C4-2B (cell line): ENCODE measurements at regions not wholly inside any gene's neighbourhood (a gene's known extent, or its start where the extent isn't known, plus 50 kb on each side); places are given as distances from the start of the nearest gene placed in this dataset.

Source experiments
- ZFX ChIP-seq: fragments of 450-650 bp; IDR thresholded peaks from 2 replicates; pipeline ENCODE4 v1.6.1; 2017
- TF ChIP-seq, protein P1 (sequence below): fragments of 450-650 bp; conservative IDR thresholded peaks from 2 replicates; pipeline ENCODE4 v1.5.1; 2017; ENCODE audit warnings: mild to moderate bottlenecking

DNA sequence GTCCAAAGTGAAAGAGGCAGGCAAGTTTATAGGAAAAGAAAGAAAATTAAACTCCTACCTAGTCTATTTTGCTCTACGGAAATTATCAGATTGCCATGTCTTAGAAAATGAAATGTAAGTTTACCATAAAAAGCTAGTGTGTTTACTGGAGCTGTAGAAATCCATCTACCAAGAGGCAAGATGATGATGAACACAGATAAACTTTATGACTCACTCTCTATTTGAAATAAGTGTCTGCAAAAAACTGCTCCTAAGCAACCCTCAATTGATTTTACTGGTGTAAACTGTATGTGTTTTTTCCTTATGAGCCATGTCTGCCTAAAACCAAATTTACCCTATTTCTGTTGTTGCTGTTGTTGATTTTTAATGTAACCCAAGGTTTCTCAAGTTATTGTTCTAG lies 73.8 kb upstream of the TMEM106B start:
- TF ChIP-seq, protein P1, sequence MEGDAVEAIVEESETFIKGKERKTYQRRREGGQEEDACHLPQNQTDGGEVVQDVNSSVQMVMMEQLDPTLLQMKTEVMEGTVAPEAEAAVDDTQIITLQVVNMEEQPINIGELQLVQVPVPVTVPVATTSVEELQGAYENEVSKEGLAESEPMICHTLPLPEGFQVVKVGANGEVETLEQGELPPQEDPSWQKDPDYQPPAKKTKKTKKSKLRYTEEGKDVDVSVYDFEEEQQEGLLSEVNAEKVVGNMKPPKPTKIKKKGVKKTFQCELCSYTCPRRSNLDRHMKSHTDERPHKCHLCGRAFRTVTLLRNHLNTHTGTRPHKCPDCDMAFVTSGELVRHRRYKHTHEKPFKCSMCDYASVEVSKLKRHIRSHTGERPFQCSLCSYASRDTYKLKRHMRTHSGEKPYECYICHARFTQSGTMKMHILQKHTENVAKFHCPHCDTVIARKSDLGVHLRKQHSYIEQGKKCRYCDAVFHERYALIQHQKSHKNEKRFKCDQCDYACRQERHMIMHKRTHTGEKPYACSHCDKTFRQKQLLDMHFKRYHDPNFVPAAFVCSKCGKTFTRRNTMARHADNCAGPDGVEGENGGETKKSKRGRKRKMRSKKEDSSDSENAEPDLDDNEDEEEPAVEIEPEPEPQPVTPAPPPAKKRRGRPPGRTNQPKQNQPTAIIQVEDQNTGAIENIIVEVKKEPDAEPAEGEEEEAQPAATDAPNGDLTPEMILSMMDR = no peak
- no peak for TF ChIP-seq ZFX
